Muscle layer of duodenum (tissue), 2 donors: ENCODE measurements at regions not wholly inside any gene's neighbourhood (a gene's known extent, or its start where the extent isn't known, plus 50 kb on each side); places are given as distances from the start of the nearest gene placed in this dataset.

Source experiments
- H3K27ac ChIP-seq: one replicate; pipeline ENCODE4 v1.7.0; 2013; ENCODE audit warnings: mild to moderate bottlenecking, low read length
- H3K27me3 ChIP-seq: one replicate; pipeline ENCODE4 v1.7.0; 2013; ENCODE audit warnings: low read depth, mild to moderate bottlenecking, control low read depth, low read length
- H3K36me3 ChIP-seq, 2 donors: one replicate each; pipeline ENCODE4 v1.7.0; 2013; ENCODE audit warnings: low read length in 2 of 2, control low read depth in 1 of 2, mild to moderate bottlenecking in 1 of 2; ENCODE audit not compliant: insufficient read depth in 2 of 2, control insufficient read depth in 1 of 2
- H3K4me1 ChIP-seq, 2 donors: one replicate each; pipeline ENCODE4 v1.7.0; 2013; ENCODE audit warnings: low read length in 2 of 2, mild to moderate bottlenecking in 2 of 2, control low read depth in 1 of 2, moderate library complexity in 1 of 2; ENCODE audit not compliant: insufficient read depth in 2 of 2, control insufficient read depth in 1 of 2
- H3K4me3 ChIP-seq, 2 donors: one replicate each; pipeline ENCODE4 v1.7.0; 2013; ENCODE audit warnings: low read length in 2 of 2, low read depth in 1 of 2, mild to moderate bottlenecking in 1 of 2
- H3K9me3 ChIP-seq, 2 donors: one replicate each; pipeline ENCODE4 v1.7.0; 2013; ENCODE audit warnings: low read length in 2 of 2, control low read depth in 1 of 2, mild to moderate bottlenecking in 1 of 2; ENCODE audit not compliant: control insufficient read depth in 1 of 2
- donor health status: healthy.

DNA sequence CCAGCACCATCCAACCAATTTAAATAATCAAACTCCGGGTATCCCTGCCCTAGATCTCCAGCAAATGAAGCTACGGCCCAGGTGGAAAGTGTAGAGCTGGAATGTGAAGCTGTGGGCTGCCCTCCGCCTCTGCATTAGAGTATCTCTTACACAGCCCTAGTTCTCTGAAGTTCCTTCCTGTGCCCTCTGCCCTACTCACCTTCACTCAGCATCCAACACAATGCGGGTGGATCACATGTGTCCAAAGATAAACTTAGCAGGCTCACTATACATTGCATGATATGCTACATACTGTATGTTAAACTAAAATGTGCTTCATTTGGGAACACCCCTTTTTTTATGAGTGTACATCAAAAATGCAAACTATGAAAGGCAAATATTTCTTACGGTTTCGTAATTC, 70.0 kb upstream of the RAD23B start:
- no peaks in the 10 kb centered on the region for H3K9me3 ChIP-seq
- no peak overlapping the region for H3K27ac ChIP-seq

DNA sequence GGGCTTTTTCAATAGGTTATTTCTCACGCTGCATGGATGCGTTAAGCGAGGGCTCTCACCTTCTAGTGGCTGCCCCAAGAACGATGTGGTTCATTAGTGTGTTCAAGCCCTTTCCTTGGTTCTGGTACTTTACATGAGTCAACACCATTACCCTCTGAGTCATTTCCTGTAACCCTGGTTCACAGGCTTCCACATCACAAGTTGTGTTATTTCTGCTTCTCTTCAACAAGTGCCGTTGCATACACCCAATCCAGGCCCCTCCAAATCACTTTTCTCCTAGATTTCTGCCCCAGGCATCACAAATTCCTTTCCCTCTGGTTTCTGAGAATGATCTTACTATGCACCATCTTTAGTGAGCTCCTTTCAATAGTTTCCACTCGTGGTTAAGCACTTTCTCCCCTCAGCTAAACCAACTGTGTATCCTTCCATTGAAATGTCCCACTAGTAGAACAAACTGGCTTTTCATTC, 69.5 kb upstream of the RAD23B start:
- H3K4me3 ChIP-seq: no peak overlapping the region
- no peaks in the 10 kb centered on the region for H3K4me1 ChIP-seq
- no peaks in the 10 kb centered on the region for H3K27me3 ChIP-seq
- no peaks in the 10 kb centered on the region for H3K9me3 ChIP-seq
- no peaks in the 10 kb centered on the region for H3K36me3 ChIP-seq
- no peak overlapping the region for H3K27ac ChIP-seq

More for the DNA sequence above, 70.0 kb upstream of the RAD23B start:
- no peaks in the 10 kb centered on the region for H3K36me3 ChIP-seq
- H3K4me3 ChIP-seq: no peak overlapping the region
- no peaks in the 10 kb centered on the region for H3K4me1 ChIP-seq
- no peaks in the 10 kb centered on the region for H3K27me3 ChIP-seq

DNA sequence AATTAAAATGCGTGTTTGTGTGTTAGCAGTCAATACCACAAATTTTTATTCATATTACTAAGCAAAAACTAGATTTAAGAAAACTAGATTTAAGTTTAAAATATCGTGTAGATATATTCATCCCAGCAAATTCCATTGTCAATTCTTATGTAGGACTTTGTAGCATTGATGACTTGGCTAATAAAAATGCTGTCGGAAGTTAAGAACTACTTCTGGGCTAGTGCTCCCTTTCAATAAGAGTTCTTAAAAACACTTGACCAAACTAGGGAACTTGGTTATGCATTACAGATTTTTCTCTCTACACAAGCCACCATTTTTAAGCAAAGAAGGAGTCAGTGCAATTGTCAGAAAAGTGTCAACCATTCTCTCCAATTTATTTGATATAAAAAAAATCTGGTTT, 68.7 kb upstream of the RAD23B start:
- Histone ChIP-seq H3K4me1 (no peaks in the 10 kb centered on the region), H3K27me3 (no peaks in the 10 kb centered on the region), H3K36me3 (no peaks in the 10 kb centered on the region), H3K9me3 (no peaks in the 10 kb centered on the region), H3K4me3 (no peak overlapping the region), H3K27ac (no peak overlapping the region)

DNA sequence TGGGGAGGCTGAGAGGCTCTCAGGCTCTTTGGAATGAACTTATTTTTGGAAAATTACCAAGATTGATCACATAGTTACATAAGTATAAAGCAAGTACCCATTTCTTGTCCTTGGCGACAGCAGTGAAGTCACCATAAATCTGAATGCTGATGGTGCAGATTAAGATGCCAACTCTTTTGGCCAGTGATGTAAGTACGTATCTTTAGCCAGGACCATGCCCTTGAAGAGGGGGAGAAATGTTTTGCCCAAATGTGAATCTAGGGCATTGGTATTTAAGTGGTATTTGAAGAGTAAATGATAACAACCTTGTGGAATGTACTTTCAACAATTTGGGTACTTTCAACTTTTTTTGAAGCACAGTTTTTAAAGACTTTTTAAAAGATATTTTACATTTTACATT, 68.2 kb upstream of the RAD23B start:
- Histone ChIP-seq H3K27ac (no peak overlapping the region), H3K36me3 (no peaks in the 10 kb centered on the region), H3K4me3 (no peak overlapping the region), H3K4me1 (no peaks in the 10 kb centered on the region), H3K9me3 (no peaks in the 10 kb centered on the region), H3K27me3 (no peaks in the 10 kb centered on the region)

DNA sequence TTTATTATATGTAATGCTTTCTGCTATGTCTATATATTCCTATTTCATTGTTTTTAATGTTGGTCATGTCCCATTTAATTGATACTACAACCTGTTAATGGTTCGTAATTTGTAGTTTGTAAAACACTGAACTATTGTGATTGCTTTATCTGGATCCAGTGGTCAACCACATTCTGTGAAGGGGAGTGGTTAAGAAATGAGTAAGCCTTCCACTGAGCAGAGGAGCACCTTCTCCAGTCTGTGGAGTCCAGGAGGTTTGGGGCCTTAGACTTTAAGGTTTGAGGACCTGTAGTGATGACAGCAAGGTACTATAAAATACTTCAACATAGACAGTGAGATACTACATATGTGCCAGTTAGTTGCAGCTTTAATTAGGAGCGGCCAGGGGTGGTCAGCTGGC, 67.7 kb upstream of the RAD23B start:
- no peaks in the 10 kb centered on the region for H3K4me1 ChIP-seq
- no peak overlapping the region for H3K27ac ChIP-seq
- H3K4me3 ChIP-seq: no peak overlapping the region
- no peaks in the 10 kb centered on the region for H3K27me3 ChIP-seq
- H3K36me3 ChIP-seq: no peaks in the 10 kb centered on the region
- no peaks in the 10 kb centered on the region for H3K9me3 ChIP-seq

DNA sequence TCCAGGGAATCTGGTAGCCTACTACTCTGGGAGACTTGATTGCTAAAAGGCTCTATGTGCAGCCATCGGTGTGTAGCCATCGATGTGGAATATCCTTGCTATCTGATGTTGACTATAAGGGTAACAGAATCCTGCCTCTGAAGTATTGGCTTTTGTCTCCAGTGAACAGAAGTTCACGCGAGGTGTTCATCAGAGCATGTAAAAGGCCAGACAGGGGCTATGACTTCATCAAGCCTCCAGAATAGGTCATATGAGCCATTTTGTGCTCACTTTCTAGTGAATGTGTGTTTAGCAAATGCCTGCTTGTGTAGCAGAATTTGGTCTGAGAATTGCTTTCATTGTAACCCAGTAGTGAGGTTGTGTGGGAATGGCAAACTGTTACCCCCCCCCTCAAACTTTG, 66.8 kb upstream of the RAD23B start:
- no peak overlapping the region for H3K4me3 ChIP-seq
- no peaks in the 10 kb centered on the region for H3K9me3 ChIP-seq
- peaks cover 0 to under 1% of the 10 kb centered on the region in 2 donors for H3K4me1 ChIP-seq
- no peaks in the 10 kb centered on the region for H3K36me3 ChIP-seq
- no peaks in the 10 kb centered on the region for H3K27me3 ChIP-seq
- no peak overlapping the region for H3K27ac ChIP-seq

DNA sequence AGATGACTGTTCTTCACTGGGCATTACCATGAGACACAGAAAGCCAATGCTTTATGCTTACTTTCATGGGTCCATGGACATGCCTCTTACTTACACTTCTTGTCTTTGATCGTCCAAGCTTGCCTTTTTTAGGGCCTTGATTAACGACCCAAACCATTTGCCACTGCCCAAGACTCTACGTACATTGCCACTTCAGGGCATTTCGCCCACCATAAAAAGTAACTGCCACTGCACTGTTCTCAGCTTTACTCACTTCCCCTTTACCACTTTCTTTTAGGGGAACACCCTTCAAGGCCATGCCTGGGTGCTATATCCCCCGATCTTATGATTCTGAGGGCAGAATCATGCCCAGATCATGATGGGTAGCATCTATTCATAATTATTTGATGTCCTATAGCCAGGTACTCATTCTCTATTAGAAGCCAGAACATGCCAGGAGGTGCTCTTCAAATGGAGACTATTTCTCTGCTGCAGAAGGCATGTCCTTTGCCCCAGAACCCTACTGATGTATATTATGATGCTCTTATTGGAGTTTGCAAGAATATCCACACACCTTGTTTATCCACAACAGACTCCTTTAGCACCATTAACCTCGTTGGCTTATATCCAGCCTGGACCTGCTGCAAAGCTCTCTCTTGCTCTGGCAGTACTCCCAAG, 64.1 kb upstream of the RAD23B start:
- Histone ChIP-seq H3K27me3 (no peaks in the 10 kb centered on the region), H3K4me3 (no peak overlapping the region), H3K9me3 (no peaks in the 10 kb centered on the region), H3K27ac (no peak overlapping the region), H3K4me1 (peaks cover 0 to 9% of the 10 kb centered on the region in 2 donors), H3K36me3 (no peaks in the 10 kb centered on the region)

DNA sequence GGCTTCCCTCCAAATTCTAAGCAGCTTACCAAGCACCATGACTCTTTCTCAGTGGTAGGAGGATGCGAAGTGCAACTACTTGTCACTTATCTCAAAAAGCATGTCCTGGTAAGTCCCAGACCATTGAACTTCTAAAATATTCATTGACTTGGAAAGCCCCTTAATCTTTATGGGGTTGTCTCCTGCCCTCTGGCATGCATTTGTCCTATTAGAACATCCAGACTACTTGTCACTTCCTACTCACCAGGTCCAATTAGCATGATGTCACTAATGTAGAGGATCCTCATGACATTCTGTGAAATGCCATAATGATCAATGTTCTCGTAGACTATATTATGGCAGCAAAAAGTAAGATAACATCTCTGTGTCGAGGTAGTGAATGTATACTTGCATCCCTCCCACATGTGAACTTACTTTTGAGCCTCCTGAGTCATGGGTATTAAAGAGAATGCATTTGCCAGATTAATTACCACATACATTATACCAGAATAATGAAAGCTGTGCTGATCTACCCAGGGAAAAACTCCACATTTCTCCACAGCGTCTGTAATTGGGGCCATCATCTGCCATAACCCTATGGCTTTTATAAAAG, 63.5 kb upstream of the RAD23B start:
- H3K4me1 ChIP-seq: peaks cover 0 to 9% of the 10 kb centered on the region in 2 donors
- H3K4me3 ChIP-seq: no peak overlapping the region
- H3K27me3 ChIP-seq: no peaks in the 10 kb centered on the region
- H3K9me3 ChIP-seq: no peaks in the 10 kb centered on the region
- H3K27ac ChIP-seq: no peak overlapping the region
- no peaks in the 10 kb centered on the region for H3K36me3 ChIP-seq

DNA sequence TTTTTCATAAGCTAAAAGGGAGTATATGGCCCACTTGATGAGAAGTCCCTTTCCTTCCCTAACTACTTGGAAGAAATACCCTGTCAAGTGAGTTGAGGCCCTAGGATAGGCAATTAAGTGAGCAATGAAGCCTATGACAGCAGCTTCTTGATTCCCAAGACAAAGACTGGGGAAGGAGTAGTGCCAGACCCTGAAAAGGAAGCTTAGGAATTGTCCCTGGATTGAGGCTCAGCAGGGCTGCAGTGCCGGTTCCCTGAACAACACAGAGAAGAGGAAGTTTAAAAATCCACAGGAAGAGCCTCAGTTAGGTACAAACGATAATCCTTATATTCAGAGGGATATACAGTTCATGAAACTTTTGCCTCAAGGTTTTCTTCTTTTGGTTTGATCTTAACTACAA, 61.8 kb upstream of the RAD23B start:
- Histone ChIP-seq H3K27ac (no peak overlapping the region), H3K36me3 (no peaks in the 10 kb centered on the region), H3K4me1 (peaks cover 0 to 9% of the 10 kb centered on the region in 2 donors), H3K4me3 (no peak overlapping the region), H3K27me3 (no peaks in the 10 kb centered on the region), H3K9me3 (no peaks in the 10 kb centered on the region)

DNA sequence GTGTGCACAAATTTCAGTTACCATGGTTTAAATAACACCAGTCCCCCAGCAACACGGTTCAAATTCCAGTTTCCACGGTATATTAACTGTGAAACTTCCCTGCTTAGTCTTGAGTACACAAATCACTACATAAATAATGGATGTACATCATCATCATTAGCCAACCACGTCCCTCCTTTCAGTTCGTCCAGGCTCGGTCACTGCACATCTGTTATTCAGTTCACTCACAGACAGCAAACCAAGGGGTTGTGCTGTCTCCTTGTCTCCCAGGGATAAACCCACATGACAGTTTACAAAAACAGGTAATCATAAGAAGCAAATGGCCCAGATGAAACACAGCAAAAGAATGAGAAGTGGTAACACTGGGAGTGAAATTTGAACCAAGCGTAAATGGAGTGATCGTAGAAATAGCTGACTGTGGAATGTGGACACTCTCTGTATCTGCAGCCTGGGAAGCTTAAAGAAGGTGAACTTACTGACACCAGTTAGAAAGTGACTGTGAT, 61.0 kb upstream of the RAD23B start:
- no peaks in the 10 kb centered on the region for H3K9me3 ChIP-seq
- no peaks in the 10 kb centered on the region for H3K36me3 ChIP-seq
- H3K27me3 ChIP-seq: no peaks in the 10 kb centered on the region
- no peak overlapping the region for H3K27ac ChIP-seq
- peaks cover 0 to 9% of the 10 kb centered on the region in 2 donors for H3K4me1 ChIP-seq
- H3K4me3 ChIP-seq: peak overlapping the region; percentile 1 to 45

DNA sequence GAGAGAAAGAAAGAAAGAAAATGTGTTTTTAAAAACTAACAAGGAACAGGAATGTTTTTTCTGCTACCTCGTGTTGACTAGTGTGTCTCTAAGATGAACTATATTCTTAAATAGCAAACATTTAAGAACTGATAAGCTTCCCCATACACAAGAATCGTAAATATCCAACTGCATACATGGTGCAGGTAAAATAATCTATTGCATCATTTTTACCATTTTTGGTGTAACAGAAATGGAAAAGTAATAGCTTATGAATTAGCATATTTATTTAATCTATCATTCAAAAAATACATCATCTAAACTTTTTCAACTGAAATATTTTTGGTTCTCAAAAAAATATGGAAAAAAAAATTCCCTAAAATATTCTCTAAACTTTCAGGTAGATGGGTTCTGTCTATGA, 59.7 kb upstream of the RAD23B start:
- no peaks in the 10 kb centered on the region for H3K9me3 ChIP-seq
- H3K27ac ChIP-seq: no peak overlapping the region
- H3K27me3 ChIP-seq: no peaks in the 10 kb centered on the region
- peaks cover 0 to 9% of the 10 kb centered on the region in 2 donors for H3K4me1 ChIP-seq
- no peaks in the 10 kb centered on the region for H3K36me3 ChIP-seq
- H3K4me3 ChIP-seq: no peak overlapping the region

DNA sequence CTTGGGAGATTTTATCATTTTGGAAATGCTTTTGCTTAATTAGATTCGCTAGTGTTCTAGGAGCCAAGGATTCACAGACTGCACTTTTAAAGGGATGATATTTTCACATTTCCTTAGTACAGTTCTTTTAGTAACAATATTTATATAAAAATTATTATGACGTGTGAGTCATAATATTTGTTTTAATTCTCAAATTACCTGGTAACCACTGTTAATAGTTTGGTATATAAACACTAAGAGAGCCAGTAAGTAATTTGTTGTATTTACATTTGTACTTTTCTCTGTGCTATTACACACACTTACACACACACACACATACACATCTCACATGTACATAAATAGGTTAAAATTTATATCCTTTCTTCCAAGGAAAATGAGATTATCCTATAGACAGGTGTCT, 58.8 kb upstream of the RAD23B start:
- Histone ChIP-seq H3K4me3 (no peak overlapping the region), H3K27me3 (no peaks in the 10 kb centered on the region), H3K36me3 (no peaks in the 10 kb centered on the region), H3K4me1 (peaks cover 3 to 9% of the 10 kb centered on the region in 2 donors), H3K27ac (no peak overlapping the region), H3K9me3 (no peaks in the 10 kb centered on the region)
